ENCODE measurements at regions not wholly inside any gene's neighbourhood (a gene's known extent, or its start where the extent isn't known, plus 50 kb on each side); places are given as distances from the start of the nearest gene placed in this dataset.
"Not testable (repeated sequence)": the region's sequence is repeated elsewhere in the genome, so short reads cannot be mapped to it uniquely, and the experiment has no call there.

- Histone ChIP-seq H3K9me3 (replicated peaks) (no peaks in the 10 kb centered on the region), H3K36me3 (no peaks in the 10 kb centered on the region), H3K27ac (peak overlapping the region; percentile 66), H3K27me3 (no peaks in the 10 kb centered on the region), H3K4me1 (peaks cover 45% of the 10 kb centered on the region), H3K4me3 (peak overlapping the region; percentile 17)
- peak; percentile 69 to 80 for DNase-seq
Observed at GRCh38 chr17:77285594-77286390, 145.0 kb downstream of the SEC14L1 start.

DNA sequence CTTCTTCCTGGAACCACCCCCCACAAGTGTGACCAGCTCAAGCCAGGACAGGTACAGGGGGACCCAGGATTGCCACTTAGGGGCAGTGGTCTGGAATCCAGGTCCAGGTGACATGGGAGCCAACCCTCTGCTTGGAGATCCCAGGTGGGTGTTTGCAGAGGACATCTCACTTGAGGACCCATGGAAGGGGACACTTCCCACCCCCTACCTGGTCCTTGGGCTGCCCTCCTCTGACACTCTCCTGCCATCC, 145.5 kb downstream of the SEC14L1 start:
- Histone ChIP-seq H3K4me1 (peaks cover 45% of the 10 kb centered on the region), H3K27ac (peak overlapping the region; percentile 66)
- DNase-seq, result no peak

DNA sequence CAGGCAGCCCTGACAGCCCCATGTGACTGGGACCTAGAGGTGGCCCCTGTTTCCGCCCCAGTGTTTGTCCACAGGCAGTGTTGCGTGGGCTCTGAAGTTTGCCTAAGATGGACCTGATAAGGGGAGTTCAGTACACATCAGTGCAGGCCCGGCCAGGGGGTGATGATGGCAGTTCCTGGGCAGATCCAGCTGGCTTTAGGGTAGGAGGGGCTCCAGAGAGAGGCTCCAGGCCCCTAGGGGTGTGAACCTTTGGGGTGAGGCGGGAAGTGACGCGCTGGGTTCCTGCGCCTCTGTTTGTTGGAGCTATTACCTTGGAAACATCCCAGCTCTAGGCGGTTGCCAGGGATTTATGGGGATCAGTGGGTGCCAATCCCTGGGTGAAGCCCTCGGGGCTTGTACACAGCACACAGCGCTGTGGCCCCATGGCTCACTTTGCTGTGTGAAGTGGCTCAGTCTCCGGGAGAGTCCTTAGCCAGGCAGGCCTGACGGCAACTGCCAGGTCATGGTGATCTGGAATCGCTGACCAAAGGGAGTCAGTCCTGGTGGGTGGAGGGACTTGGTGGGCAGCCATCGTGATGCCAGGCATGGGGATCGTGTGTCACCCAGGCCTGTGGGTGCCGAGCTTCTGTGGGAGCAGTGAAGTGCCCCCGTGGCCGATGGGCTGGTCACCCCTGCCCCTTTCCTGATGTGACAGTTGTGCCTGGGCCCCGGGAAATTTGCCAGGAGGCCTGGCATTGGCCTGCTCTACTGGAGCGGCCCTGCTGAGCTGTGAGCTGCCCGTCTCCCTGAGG, 146.1 kb downstream of the SEC14L1 start:
- Histone ChIP-seq H3K27me3 (no peaks in the 10 kb centered on the region), H3K4me1 (peaks cover 45% of the 10 kb centered on the region), H3K4me3 (peak overlapping the region; percentile 13), H3K36me3 (no peaks in the 10 kb centered on the region), H3K27ac (peak overlapping the region; percentile 66), H3K9me3 (replicated peaks) (no peaks in the 10 kb centered on the region)
- peak; percentile 91 to 93 for DNase-seq

More for the DNA sequence above, 145.5 kb downstream of the SEC14L1 start:
- Histone ChIP-seq H3K4me3 (no peak overlapping the region; the same call in none of the 2 replicates), H3K9me3 (replicated peaks) (no peaks in the 10 kb centered on the region), H3K36me3 (no peaks in the 10 kb centered on the region), H3K27me3 (no peaks in the 10 kb centered on the region)

DNA sequence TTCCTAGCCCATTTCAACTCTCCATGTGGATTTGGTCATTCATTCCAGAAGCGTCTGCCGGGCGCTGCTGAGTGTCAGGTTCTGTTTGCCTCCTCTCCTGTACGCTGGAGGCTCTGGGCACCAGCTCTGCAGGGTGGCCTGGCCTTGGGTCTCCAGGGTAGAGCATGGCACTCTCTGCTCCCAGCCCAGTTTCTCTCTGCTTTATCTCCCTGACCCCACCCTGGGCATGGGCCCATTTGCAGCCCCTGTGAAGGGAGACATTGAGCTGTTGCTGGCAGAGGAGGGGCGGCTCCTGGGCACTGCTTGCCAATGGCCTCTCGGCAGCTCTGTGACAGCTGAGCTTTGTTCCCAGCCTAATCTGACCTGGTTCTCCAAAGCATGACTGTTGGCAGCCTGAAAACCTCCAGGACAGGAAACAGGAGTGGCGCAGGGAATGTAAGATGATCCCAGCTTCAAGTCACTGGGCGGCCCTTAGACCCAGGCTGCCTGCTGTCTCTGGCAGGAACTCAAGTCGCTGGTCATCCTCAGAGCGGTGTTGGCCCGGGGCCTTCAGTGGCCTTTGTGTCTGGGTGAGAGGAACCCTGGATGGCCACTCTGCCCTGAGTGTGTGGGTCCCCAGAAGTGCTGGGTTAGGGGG, 146.8 kb downstream of the SEC14L1 start:
- H3K27ac ChIP-seq, result peak overlapping the region; percentile 66
- H3K4me3 ChIP-seq, result peak overlapping the region; percentile 13
- peak; percentile 90 to 96 for DNase-seq
- no peaks in the 10 kb centered on the region for H3K27me3 ChIP-seq
- peaks cover 45% of the 10 kb centered on the region for H3K4me1 ChIP-seq
- H3K36me3 ChIP-seq, result no peaks in the 10 kb centered on the region
- no peaks in the 10 kb centered on the region for H3K9me3 ChIP-seq (replicated peaks)

DNA sequence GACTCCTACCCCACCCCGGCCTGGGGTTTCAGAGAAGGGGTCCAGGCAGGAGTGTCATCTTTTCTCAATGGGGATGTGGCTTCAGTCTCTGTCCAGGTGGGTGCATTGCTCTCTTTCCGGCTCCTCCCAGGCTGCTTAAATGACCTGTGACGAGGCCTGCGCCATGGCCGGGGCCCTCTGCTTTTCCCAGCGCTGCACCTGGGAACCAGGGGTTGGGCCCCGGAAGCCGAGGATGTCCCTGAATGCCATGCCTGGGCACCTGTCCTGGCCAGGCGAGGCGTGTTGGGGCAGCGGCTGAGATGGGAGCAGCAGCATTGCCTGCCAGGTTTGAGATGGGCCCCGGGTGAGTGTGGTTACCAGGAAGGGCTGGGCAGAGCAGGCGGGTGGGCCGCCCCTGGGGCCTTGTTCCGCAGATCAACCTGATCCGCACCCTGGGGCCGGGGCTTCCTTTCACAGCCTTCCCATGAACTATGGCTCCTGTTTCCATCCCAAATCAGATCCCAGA, 147.4 kb downstream of the SEC14L1 start:
- Histone ChIP-seq H3K4me1 (peaks cover 45% of the 10 kb centered on the region), H3K27me3 (no peaks in the 10 kb centered on the region), H3K9me3 (replicated peaks) (no peaks in the 10 kb centered on the region), H3K27ac (peak overlapping the region; percentile 66), H3K36me3 (no peaks in the 10 kb centered on the region), H3K4me3 (peak overlapping the region; percentile 4; the same call in 1 of the 2 replicates)
- no peak for DNase-seq

GRCh38 chr17:77290759-77291558, 150.2 kb downstream of the SEC14L1 start:
- DNase-seq; H3K27me3 ChIP-seq; H3K4me3 ChIP-seq; H3K9me3 ChIP-seq (replicated peaks); H3K27ac ChIP-seq; H3K36me3 ChIP-seq: not testable (repeated sequence)
- H3K4me1 ChIP-seq, result peaks cover 31% of the 10 kb centered on the region

DNA sequence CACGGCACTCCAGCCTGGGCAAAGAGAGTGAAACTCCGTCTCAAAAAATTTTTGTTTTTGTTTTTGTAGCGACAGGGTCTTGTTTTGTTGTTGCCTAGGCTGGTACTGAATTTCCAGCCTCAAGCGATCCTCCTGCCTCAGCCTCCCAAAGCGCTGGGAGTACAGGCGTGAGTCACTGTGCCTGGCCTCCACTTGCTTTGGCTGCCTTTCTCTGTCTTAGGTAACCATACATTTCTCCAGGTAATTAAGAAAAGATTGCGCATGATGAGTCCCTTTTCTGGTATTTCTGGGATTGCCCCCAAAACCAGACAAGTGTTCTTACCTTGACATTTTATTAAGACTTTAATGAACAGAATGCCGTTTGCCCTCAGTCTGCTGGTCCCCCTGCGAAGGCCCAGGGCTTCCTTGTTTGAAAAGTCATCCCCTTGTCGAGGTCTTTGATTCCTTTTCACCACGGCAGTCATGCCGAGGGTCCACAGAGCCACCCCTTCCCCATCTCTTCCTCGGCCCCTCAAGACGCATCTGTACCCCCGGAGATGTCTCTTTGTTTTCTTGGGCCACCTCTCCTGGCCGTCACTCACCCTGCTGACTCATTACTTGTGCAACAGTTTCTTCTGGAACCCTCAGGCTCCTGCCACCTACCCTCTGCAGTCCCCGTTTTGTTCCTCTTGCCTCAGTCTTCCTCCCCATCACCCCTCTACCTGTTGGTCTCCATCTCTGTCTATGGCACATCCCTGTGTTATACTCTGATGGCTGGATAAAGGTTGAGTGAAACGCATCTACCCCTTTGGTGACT, 151.0 kb downstream of the SEC14L1 start:
- Histone ChIP-seq H3K4me1 (peaks cover 23% of the 10 kb centered on the region), H3K36me3 (no peaks in the 10 kb centered on the region), H3K27me3 (no peaks in the 10 kb centered on the region), H3K27ac (no peak overlapping the region), H3K4me3 (no peak overlapping the region), H3K9me3 (replicated peaks) (no peaks in the 10 kb centered on the region)
- no peak for DNase-seq

- Histone ChIP-seq H3K27ac (no peak overlapping the region), H3K27me3 (no peaks in the 10 kb centered on the region), H3K4me1 (no peaks in the 10 kb centered on the region), H3K4me3 (no peak overlapping the region), H3K9me3 (replicated peaks) (peaks cover 6% of the 10 kb centered on the region), H3K36me3 (no peaks in the 10 kb centered on the region)
- DNase-seq, result no peak
Observed at GRCh38 chr17:77294761-77295160, 154.0 kb downstream of the SEC14L1 start.

GRCh38 chr17:77295241-77295853, 154.6 kb downstream of the SEC14L1 start:
- Histone ChIP-seq H3K4me3 (no peak overlapping the region), H3K27ac (no peak overlapping the region), H3K36me3 (no peaks in the 10 kb centered on the region), H3K9me3 (replicated peaks) (peaks cover 6% of the 10 kb centered on the region), H3K27me3 (no peaks in the 10 kb centered on the region), H3K4me1 (no peaks in the 10 kb centered on the region)
- no peak for DNase-seq

- no peak overlapping the region for H3K4me3 ChIP-seq
- no peaks in the 10 kb centered on the region for H3K4me1 ChIP-seq
- H3K36me3 ChIP-seq, result no peaks in the 10 kb centered on the region
- H3K27me3 ChIP-seq, result no peaks in the 10 kb centered on the region
- H3K9me3 ChIP-seq (replicated peaks), result peaks cover 6% of the 10 kb centered on the region
- no peak overlapping the region for H3K27ac ChIP-seq
- no peak for DNase-seq
Observed at GRCh38 chr17:77296769-77297409, 156.1 kb downstream of the SEC14L1 start.

- Histone ChIP-seq H3K27me3 (no peaks in the 10 kb centered on the region), H3K4me1 (no peaks in the 10 kb centered on the region), H3K9me3 (replicated peaks) (peaks cover 6% of the 10 kb centered on the region), H3K36me3 (no peaks in the 10 kb centered on the region), H3K27ac (no peak overlapping the region), H3K4me3 (no peak overlapping the region)
- no peak for DNase-seq
Observed at GRCh38 chr17:77297693-77298666, 157.2 kb downstream of the SEC14L1 start.

- no peaks in the 10 kb centered on the region for H3K27me3 ChIP-seq
- no peak overlapping the region for H3K27ac ChIP-seq
- no peak for DNase-seq
- H3K36me3 ChIP-seq, result no peaks in the 10 kb centered on the region
- H3K9me3 ChIP-seq (replicated peaks), result peaks cover 6% of the 10 kb centered on the region
- H3K4me3 ChIP-seq, result no peak overlapping the region
- H3K4me1 ChIP-seq, result no peaks in the 10 kb centered on the region
Observed at GRCh38 chr17:77298811-77299210, 158.0 kb downstream of the SEC14L1 start.
